Naive B cell (primary cell): ENCODE measurements at regions not wholly inside any gene's neighbourhood (a gene's known extent, or its start where the extent isn't known, plus 50 kb on each side); places are given as distances from the start of the nearest gene placed in this dataset.
"Not testable (repeated sequence)": the region's sequence is repeated elsewhere in the genome, so short reads cannot be mapped to it uniquely, and the experiment has no call there.

Experiments
- ATAC-seq, 2 donors: fragments of 150-1000 bp; cut with Tn5 transposase; 2 replicates each; pipeline ENCODE4 v1.10.0; 2021; ENCODE audit warnings: low read depth in 2 of 2, mild to moderate bottlenecking in 2 of 2, moderate library complexity in 2 of 2
- DNase-seq: peaks from one replicate; pipeline ENCODE4 v3.0.0; 2022
- H3K27ac Mint-ChIP-seq, 6 donors: one replicate each; pipeline ENCODE4 v1.8.0; 2020 to 2022; ENCODE audit warnings: mild to moderate bottlenecking in 6 of 6, mixed read lengths in 6 of 6, moderate library complexity in 5 of 6, inconsistent platforms in 2 of 6
- H3K27me3 Mint-ChIP-seq, 3 donors: one replicate each; pipeline ENCODE4 v1.8.0; 2021 to 2022; ENCODE audit warnings: mixed read lengths in 3 of 3, mild to moderate bottlenecking in 1 of 3
- H3K36me3 Mint-ChIP-seq, 2 donors: one replicate each; pipeline ENCODE4 v1.8.0; 2020 to 2022; ENCODE audit warnings: mixed read lengths in 2 of 2, inconsistent platforms in 1 of 2, mild to moderate bottlenecking in 1 of 2
- H3K4me1 Mint-ChIP-seq, 3 donors: one replicate each; pipeline ENCODE4 v1.8.0; 2020 to 2022; ENCODE audit warnings: mixed read lengths in 3 of 3, inconsistent platforms in 1 of 3, mild to moderate bottlenecking in 1 of 3, moderate library complexity in 1 of 3
- H3K4me3 Mint-ChIP-seq, 8 donors: one replicate each; pipeline ENCODE4 v1.8.0; 2020 to 2022; ENCODE audit warnings: mild to moderate bottlenecking in 8 of 8, mixed read lengths in 8 of 8, moderate library complexity in 8 of 8, inconsistent platforms in 2 of 8
- H3K9me3 Mint-ChIP-seq, 7 donors: one replicate each; pipeline ENCODE4 v1.8.0; 2020 to 2022; ENCODE audit warnings: mixed read lengths in 7 of 7, mild to moderate bottlenecking in 5 of 7, inconsistent platforms in 2 of 7, moderate library complexity in 1 of 7

GRCh38 chr12:85445060-85445938 is 165.3 kb downstream of the ALX1 start:
- DNase-seq (no peak), ATAC-seq (no peak)
- Mint-ChIP-seq H3K36me3 (no peaks in the 10 kb centered on the region), H3K4me3 (no peak overlapping the region), H3K9me3 (peaks cover 0 to 2% (median 0%) of the 10 kb centered on the region in 7 donors), H3K27ac (no peak overlapping the region), H3K4me1 (no peaks in the 10 kb centered on the region), H3K27me3 (peaks cover 0 to 8% (median 0%) of the 10 kb centered on the region in 3 donors)

- ATAC-seq (no peak), DNase-seq (no peak)
- no peak overlapping the region for H3K4me3 Mint-ChIP-seq
- peaks cover 0 to 3% (median 0%) of the 10 kb centered on the region in 3 donors for H3K27me3 Mint-ChIP-seq
- H3K36me3 Mint-ChIP-seq, result no peaks in the 10 kb centered on the region
- no peaks in the 10 kb centered on the region for H3K4me1 Mint-ChIP-seq
- H3K27ac Mint-ChIP-seq, result no peak overlapping the region
- peaks cover 0 to 2% (median 0%) of the 10 kb centered on the region in 7 donors for H3K9me3 Mint-ChIP-seq
Observed at GRCh38 chr12:85448031-85448430, 168.0 kb downstream of the ALX1 start.

GRCh38 chr12:85448548-85449139 is 168.6 kb downstream of the ALX1 start:
- Mint-ChIP-seq H3K36me3 (no peaks in the 10 kb centered on the region), H3K27me3 (peaks cover 0 to 3% (median 0%) of the 10 kb centered on the region in 3 donors), H3K27ac (no peak overlapping the region), H3K4me1 (no peaks in the 10 kb centered on the region), H3K4me3 (no peak overlapping the region), H3K9me3 (no peaks in the 10 kb centered on the region)
- no peak for ATAC-seq
- no peak for DNase-seq

GRCh38 chr12:85457016-85457415 is 177.0 kb downstream of the ALX1 start:
- ATAC-seq (no peak), DNase-seq (no peak)
- H3K27me3 Mint-ChIP-seq, result no peaks in the 10 kb centered on the region
- no peaks in the 10 kb centered on the region for H3K9me3 Mint-ChIP-seq
- H3K27ac Mint-ChIP-seq, result peak overlapping the region in 1 of 6 donors; percentile 77
- H3K4me3 Mint-ChIP-seq, result no peak overlapping the region
- no peaks in the 10 kb centered on the region for H3K4me1 Mint-ChIP-seq
- H3K36me3 Mint-ChIP-seq, result no peaks in the 10 kb centered on the region

GRCh38 chr12:85461127-85461526 is 181.1 kb downstream of the ALX1 start:
- Mint-ChIP-seq H3K4me3 (no peak overlapping the region), H3K27ac (no peak overlapping the region), H3K36me3 (no peaks in the 10 kb centered on the region), H3K27me3 (no peaks in the 10 kb centered on the region), H3K9me3 (no peaks in the 10 kb centered on the region), H3K4me1 (no peaks in the 10 kb centered on the region)
- no peak for ATAC-seq
- DNase-seq, result no peak

GRCh38 chr12:85462888-85463287 is 182.9 kb downstream of the ALX1 start:
- Mint-ChIP-seq H3K4me3 (no peak overlapping the region), H3K27me3 (no peaks in the 10 kb centered on the region), H3K9me3 (no peaks in the 10 kb centered on the region), H3K4me1 (no peaks in the 10 kb centered on the region), H3K36me3 (no peaks in the 10 kb centered on the region), H3K27ac (no peak overlapping the region)
- no peak for DNase-seq
- ATAC-seq, result no peak

GRCh38 chr12:85466890-85467289 is 186.9 kb downstream of the ALX1 start:
- Mint-ChIP-seq H3K4me1 (peaks cover 9 to 17% (median 17%) of the 10 kb centered on the region in 3 donors), H3K9me3 (peaks cover 0 to 4% (median 0%) of the 10 kb centered on the region in 7 donors), H3K27ac (no peak overlapping the region), H3K36me3 (peaks cover 0 to 4% of the 10 kb centered on the region in 2 donors), H3K4me3 (no peak overlapping the region), H3K27me3 (peaks cover 0 to 5% (median 0%) of the 10 kb centered on the region in 3 donors)
- DNase-seq (no peak), ATAC-seq (no peak)

- peaks cover 9 to 17% (median 17%) of the 10 kb centered on the region in 3 donors for H3K4me1 Mint-ChIP-seq
- peak; percentile 3 for DNase-seq
- peaks cover 0 to 4% (median 0%) of the 10 kb centered on the region in 7 donors for H3K9me3 Mint-ChIP-seq
- H3K27me3 Mint-ChIP-seq, result peaks cover 0 to 5% (median 0%) of the 10 kb centered on the region in 3 donors
- H3K4me3 Mint-ChIP-seq, result peak overlapping the region; percentile 75 to 91 (median 88)
- peaks cover 0 to 8% of the 10 kb centered on the region in 2 donors for H3K36me3 Mint-ChIP-seq
- peak overlapping the region in 3 of 6 donors; percentile 12 to 79 (median 46) for H3K27ac Mint-ChIP-seq
- ATAC-seq, result peak in 1 of 2 donors; percentile 48
Observed at GRCh38 chr12:85468356-85469157, 188.5 kb downstream of the ALX1 start.

GRCh38 chr12:85469158-85470086 is 189.4 kb downstream of the ALX1 start:
- ATAC-seq, H3K27me3 Mint-ChIP-seq, H3K36me3 Mint-ChIP-seq, H3K9me3 Mint-ChIP-seq, DNase-seq: not testable (repeated sequence)
- peaks cover 9 to 17% (median 17%) of the 10 kb centered on the region in 3 donors for H3K4me1 Mint-ChIP-seq
- H3K27ac Mint-ChIP-seq, result peak overlapping the region in 2 of 6 donors; percentile 12 to 79
- H3K4me3 Mint-ChIP-seq, result peak overlapping the region; percentile 75 to 91 (median 88)

- H3K27me3 Mint-ChIP-seq, result peaks cover 0 to 10% (median 0%) of the 10 kb centered on the region in 3 donors
- H3K9me3 Mint-ChIP-seq, H3K27ac Mint-ChIP-seq, H3K4me1 Mint-ChIP-seq, H3K36me3 Mint-ChIP-seq, DNase-seq, H3K4me3 Mint-ChIP-seq, ATAC-seq: not testable (repeated sequence)
Observed at GRCh38 chr12:85475277-85475676, 195.3 kb downstream of the ALX1 start.

- Mint-ChIP-seq H3K36me3 (peaks cover 0 to 5% of the 10 kb centered on the region in 2 donors), H3K4me1 (no peaks in the 10 kb centered on the region), H3K4me3 (no peak overlapping the region), H3K27me3 (peaks cover 0 to 10% (median 0%) of the 10 kb centered on the region in 3 donors), H3K27ac (no peak overlapping the region), H3K9me3 (peaks cover 0 to 3% (median 0%) of the 10 kb centered on the region in 7 donors)
- ATAC-seq (no peak), DNase-seq (no peak)
Observed at GRCh38 chr12:85476756-85477155, 196.7 kb downstream of the ALX1 start.

GRCh38 chr12:85484387-85484786 is 204.4 kb downstream of the ALX1 start:
- no peaks in the 10 kb centered on the region for H3K9me3 Mint-ChIP-seq
- peaks cover 0 to 7% (median 0%) of the 10 kb centered on the region in 3 donors for H3K27me3 Mint-ChIP-seq
- DNase-seq (no peak), ATAC-seq (no peak)
- H3K4me1 Mint-ChIP-seq, result no peaks in the 10 kb centered on the region
- H3K4me3 Mint-ChIP-seq, result no peak overlapping the region
- no peak overlapping the region for H3K27ac Mint-ChIP-seq
- no peaks in the 10 kb centered on the region for H3K36me3 Mint-ChIP-seq
